ENCODE measurements at regions not wholly inside any gene's neighbourhood (a gene's known extent, or its start where the extent isn't known, plus 50 kb on each side); places are given as distances from the start of the nearest gene placed in this dataset.

DNA sequence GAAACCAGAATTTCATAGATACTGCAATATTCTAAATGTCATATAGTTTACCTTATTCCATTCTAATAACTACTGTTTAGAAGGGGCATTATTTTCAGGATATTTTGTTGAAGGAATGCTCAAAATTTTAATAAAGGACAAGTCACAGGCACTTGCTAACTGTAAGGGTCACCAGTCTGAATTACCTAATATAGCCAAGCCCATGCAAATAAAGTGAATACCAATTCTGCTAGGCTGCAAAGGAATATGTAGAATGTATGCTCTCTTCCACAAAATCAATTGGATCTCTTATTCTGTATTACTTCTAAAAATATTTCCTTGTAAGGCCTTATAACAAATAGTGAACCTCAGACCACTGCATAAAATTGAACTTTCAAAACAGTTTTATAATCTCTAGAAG, 52.3 kb upstream of the FAT4 start:
- no peaks in the 10 kb centered on the region for H3K9me3 ChIP-seq (ENCODE audit: low read length)
- no peaks in the 10 kb centered on the region for H3K36me3 ChIP-seq (ENCODE audit: insufficient read depth, low read length)
- H3K27me3 ChIP-seq (ENCODE audit: insufficient read depth, low read length) = no peaks in the 10 kb centered on the region
- H3F3A ChIP-seq (ENCODE audit: insufficient read depth, low read length) = no peaks in the 10 kb centered on the region
- no peak overlapping the region for H3K27ac ChIP-seq (ENCODE audit: low read depth, low read length, poor library complexity, severe bottlenecking)
- H3K9me2 ChIP-seq (ENCODE audit: low read depth, low read length) = no peaks in the 10 kb centered on the region
- H3K4me2 ChIP-seq (ENCODE audit: low read length) = no peak overlapping the region
- no peak overlapping the region for H2AFZ ChIP-seq (ENCODE audit: low read length)
- H3K9ac ChIP-seq (ENCODE audit: low read length) = no peak overlapping the region
- no peak overlapping the region for H3K4me3 ChIP-seq (ENCODE audit: low read depth, low read length, poor library complexity, severe bottlenecking)
- TF ChIP-seq EZH2 (IDR thresholded peaks at IDR 0.05; ENCODE audit: borderline replicate concordance, low read length) = no peak
- TF ChIP-seq, protein P1, sequence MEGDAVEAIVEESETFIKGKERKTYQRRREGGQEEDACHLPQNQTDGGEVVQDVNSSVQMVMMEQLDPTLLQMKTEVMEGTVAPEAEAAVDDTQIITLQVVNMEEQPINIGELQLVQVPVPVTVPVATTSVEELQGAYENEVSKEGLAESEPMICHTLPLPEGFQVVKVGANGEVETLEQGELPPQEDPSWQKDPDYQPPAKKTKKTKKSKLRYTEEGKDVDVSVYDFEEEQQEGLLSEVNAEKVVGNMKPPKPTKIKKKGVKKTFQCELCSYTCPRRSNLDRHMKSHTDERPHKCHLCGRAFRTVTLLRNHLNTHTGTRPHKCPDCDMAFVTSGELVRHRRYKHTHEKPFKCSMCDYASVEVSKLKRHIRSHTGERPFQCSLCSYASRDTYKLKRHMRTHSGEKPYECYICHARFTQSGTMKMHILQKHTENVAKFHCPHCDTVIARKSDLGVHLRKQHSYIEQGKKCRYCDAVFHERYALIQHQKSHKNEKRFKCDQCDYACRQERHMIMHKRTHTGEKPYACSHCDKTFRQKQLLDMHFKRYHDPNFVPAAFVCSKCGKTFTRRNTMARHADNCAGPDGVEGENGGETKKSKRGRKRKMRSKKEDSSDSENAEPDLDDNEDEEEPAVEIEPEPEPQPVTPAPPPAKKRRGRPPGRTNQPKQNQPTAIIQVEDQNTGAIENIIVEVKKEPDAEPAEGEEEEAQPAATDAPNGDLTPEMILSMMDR (IDR thresholded peaks at IDR 0.05; ENCODE audit: low read length) = no peak
- H4K20me1 ChIP-seq (ENCODE audit: insufficient read depth, low read length) = no peaks in the 10 kb centered on the region
- H3K4me1 ChIP-seq (ENCODE audit: insufficient read depth, low read length, severe bottlenecking) = no peaks in the 10 kb centered on the region
- H3K79me2 ChIP-seq (ENCODE audit: insufficient read depth, low read length) = no peaks in the 10 kb centered on the region

DNA sequence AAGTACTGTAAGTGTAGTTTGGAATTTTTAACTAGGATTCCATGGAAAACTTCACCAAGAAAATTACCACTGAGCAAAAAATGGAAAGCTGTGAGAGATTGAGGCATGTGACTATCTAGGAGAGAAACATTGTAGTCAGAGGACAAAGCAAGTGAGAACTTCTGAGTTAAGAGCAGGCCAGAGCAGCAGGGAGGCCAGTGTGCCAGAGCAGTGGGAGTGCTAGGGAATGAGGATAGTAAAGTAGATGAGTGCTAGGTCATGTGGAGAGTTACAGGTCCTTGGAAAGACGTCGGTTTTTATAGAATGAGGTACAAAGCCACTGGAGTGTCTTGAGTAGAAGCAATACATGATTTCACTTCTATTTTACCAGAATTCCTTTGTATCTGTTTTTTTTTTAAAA, 52.7 kb upstream of the FAT4 start:
- no peaks in the 10 kb centered on the region for H4K20me1 ChIP-seq (ENCODE audit: insufficient read depth, low read length)
- H2AFZ ChIP-seq (ENCODE audit: low read length) = no peak overlapping the region
- H3F3A ChIP-seq (ENCODE audit: insufficient read depth, low read length) = no peaks in the 10 kb centered on the region
- no peaks in the 10 kb centered on the region for H3K27me3 ChIP-seq (ENCODE audit: insufficient read depth, low read length)
- TF ChIP-seq, protein P1 (IDR thresholded peaks at IDR 0.05; ENCODE audit: low read length) = no peak
- TF ChIP-seq EZH2 (IDR thresholded peaks at IDR 0.05; ENCODE audit: borderline replicate concordance, low read length) = no peak
- no peaks in the 10 kb centered on the region for H3K79me2 ChIP-seq (ENCODE audit: insufficient read depth, low read length)
- no peaks in the 10 kb centered on the region for H3K4me1 ChIP-seq (ENCODE audit: insufficient read depth, low read length, severe bottlenecking)
- no peak overlapping the region for H3K4me3 ChIP-seq (ENCODE audit: low read depth, low read length, poor library complexity, severe bottlenecking)
- no peaks in the 10 kb centered on the region for H3K36me3 ChIP-seq (ENCODE audit: insufficient read depth, low read length)
- no peak overlapping the region for H3K4me2 ChIP-seq (ENCODE audit: low read length)
- no peak overlapping the region for H3K9ac ChIP-seq (ENCODE audit: low read length)
- no peaks in the 10 kb centered on the region for H3K9me3 ChIP-seq (ENCODE audit: low read length)
- H3K27ac ChIP-seq (ENCODE audit: low read depth, low read length, poor library complexity, severe bottlenecking) = no peak overlapping the region
- no peaks in the 10 kb centered on the region for H3K9me2 ChIP-seq (ENCODE audit: low read depth, low read length)

GRCh38 chr4:125254106-125254505, 60.6 kb upstream of the FAT4 start:
- H4K20me1 ChIP-seq (ENCODE audit: insufficient read depth, low read length) = no peaks in the 10 kb centered on the region
- H3K4me2 ChIP-seq (ENCODE audit: low read length) = no peak overlapping the region
- H3K9ac ChIP-seq (ENCODE audit: low read length) = no peak overlapping the region
- TF ChIP-seq, protein P1 (IDR thresholded peaks at IDR 0.05; ENCODE audit: low read length) = no peak
- no peak for TF ChIP-seq EZH2 (IDR thresholded peaks at IDR 0.05; ENCODE audit: borderline replicate concordance, low read length)
- H3K27ac ChIP-seq (ENCODE audit: low read depth, low read length, poor library complexity, severe bottlenecking) = no peak overlapping the region
- no peaks in the 10 kb centered on the region for H3K4me1 ChIP-seq (ENCODE audit: insufficient read depth, low read length, severe bottlenecking)
- no peaks in the 10 kb centered on the region for H3K79me2 ChIP-seq (ENCODE audit: insufficient read depth, low read length)
- no peak overlapping the region for H3K4me3 ChIP-seq (ENCODE audit: low read depth, low read length, poor library complexity, severe bottlenecking)
- H3K27me3 ChIP-seq (ENCODE audit: insufficient read depth, low read length) = no peaks in the 10 kb centered on the region
- no peaks in the 10 kb centered on the region for H3K9me2 ChIP-seq (ENCODE audit: low read depth, low read length)
- no peaks in the 10 kb centered on the region for H3F3A ChIP-seq (ENCODE audit: insufficient read depth, low read length)
- H2AFZ ChIP-seq (ENCODE audit: low read length) = no peak overlapping the region
- H3K9me3 ChIP-seq (ENCODE audit: low read length) = no peaks in the 10 kb centered on the region
- no peaks in the 10 kb centered on the region for H3K36me3 ChIP-seq (ENCODE audit: insufficient read depth, low read length)

Measured in OCI-LY1 (cell line).